Gastrocnemius medialis (tissue), 4 donors: ENCODE measurements at regions not wholly inside any gene's neighbourhood (a gene's known extent, or its start where the extent isn't known, plus 50 kb on each side); places are given as distances from the start of the nearest gene placed in this dataset.
"Not testable (repeated sequence)": the region's sequence is repeated elsewhere in the genome, so short reads cannot be mapped to it uniquely, and the experiment has no call there.

ENCODE experiments used
- ATAC-seq, 2 donors: fragments of 150-250 bp; one replicate each; pipeline ENCODE4 v1.9.1; 2016
- DNase-seq, 2 donors: peaks; one replicate each; pipeline ENCODE4 v3.0.0-alpha.2; 2019
- H3K27ac ChIP-seq, 4 donors: fragments of 200-600 bp; sonication (generic); 1 replicate in 1 of 4; 2 replicates in 3 of 4; pipeline ENCODE4 v1.5.1; 2016 to 2018; ENCODE audit warnings: mild to moderate bottlenecking in 2 of 4, moderate library complexity in 1 of 4
- H3K27me3 ChIP-seq, 3 donors: fragments of 200-600 bp; sonication (generic) in 2 of 3; 1 replicate in 1 of 3; 2 replicates in 2 of 3; pipeline versions ENCODE4 v1.5.1 to v1.6.0; 2016 to 2019; ENCODE audit warnings: mild to moderate bottlenecking in 1 of 3, moderate library complexity in 1 of 3
- H3K36me3 ChIP-seq, 2 donors: fragments of 200-600 bp; sonication (generic) in 1 of 2; one replicate each; pipeline ENCODE4 v1.5.1; 2017 to 2018
- H3K4me1 ChIP-seq, 2 donors: fragments of 200-600 bp; sonication (generic) in 1 of 2; one replicate each; pipeline ENCODE4 v1.5.1; 2016 to 2017; ENCODE audit warnings: mild to moderate bottlenecking in 2 of 2
- H3K4me3 ChIP-seq, 4 donors: fragments of 200-600 bp; sonication (generic) in 3 of 4; 1 replicate in 1 of 4; 2 replicates in 3 of 4; pipeline ENCODE4 v1.5.1; 2016 to 2019; ENCODE audit warnings: mild to moderate bottlenecking in 2 of 4
- H3K9me3 ChIP-seq, 3 donors: fragments of 200-600 bp; sonication (generic) in 2 of 3; 1 replicate in 1 of 3; 2 replicates in 2 of 3; pipeline ENCODE4 v1.5.1; 2016 to 2019
- CTCF ChIP-seq, 5 experiments: fragments of 450-650 bp in 3 of 5; fragments of 200-600 bp in 2 of 5; sonication (generic) in 2 of 5; IDR thresholded peaks in 4 of 5; conservative IDR thresholded peaks in 1 of 5; 1 replicate in 4 of 5; 2 replicates in 1 of 5; pipeline ENCODE4 v1.5.1; 2016 to 2019; ENCODE audit warnings: antibody characterized with exemption in 5 of 5, mild to moderate bottlenecking in 3 of 5, moderate library complexity in 3 of 5
- POLR2A ChIP-seq, 2 donors: fragments of 450-650 bp; IDR thresholded peaks; one replicate each; pipeline ENCODE4 v1.6.1; 2017; ENCODE audit warnings: antibody characterized with exemption in 2 of 2, mild to moderate bottlenecking in 2 of 2, moderate library complexity in 2 of 2
- in situ Hi-C, 4 donors: fragments of 200-750 bp; cut with MboI; loops; one replicate each; pipeline versions ENCODE4 v1.15.0 to v1.8.0; 2017; ENCODE audit warnings: low sequenced_read_pairs in 4 of 4
- intact Hi-C: fragments of 100-400 bp; cut with DNase I; formaldehyde crosslinking; loops from one replicate; pipeline ENCODE4 v1.15.1; 2023; ENCODE audit warnings: low total_unique reads

GRCh38 chr4:160362478-160362877 is 1259.6 kb downstream of the RAPGEF2 start:
- DNase-seq: no peak
- TF ChIP-seq CTCF (IDR thresholded peaks at IDR 0.05 in 4 of 5, conservative IDR thresholded peaks at IDR 0.05 in 1 of 5): no peak
- TF ChIP-seq POLR2A (IDR thresholded peaks at IDR 0.05): no peak
- in situ Hi-C loops: no loop called here
- no peak for ATAC-seq
- H3K9me3 ChIP-seq: no peaks in the 10 kb centered on the region
- no peaks in the 10 kb centered on the region for H3K36me3 ChIP-seq
- no peak overlapping the region for H3K27ac ChIP-seq
- H3K4me3 ChIP-seq: no peak overlapping the region
- intact Hi-C loops: no loop called here
- H3K4me1 ChIP-seq: no peaks in the 10 kb centered on the region
- H3K27me3 ChIP-seq: no peaks in the 10 kb centered on the region

GRCh38 chr4:160364217-160364616 is 1261.3 kb downstream of the RAPGEF2 start:
- Histone ChIP-seq H3K4me3 (no peak overlapping the region), H3K36me3 (no peaks in the 10 kb centered on the region), H3K9me3 (no peaks in the 10 kb centered on the region), H3K27me3 (no peaks in the 10 kb centered on the region), H3K27ac (no peak overlapping the region), H3K4me1 (no peaks in the 10 kb centered on the region)
- TF ChIP-seq POLR2A (IDR thresholded peaks at IDR 0.05) (no peak), CTCF (IDR thresholded peaks at IDR 0.05 in 4 of 5, conservative IDR thresholded peaks at IDR 0.05 in 1 of 5) (no peak)
- in situ Hi-C loops (no loop called here), intact Hi-C loops (no loop called here)
- no peak for DNase-seq
- ATAC-seq: no peak

- in situ Hi-C loops, DNase-seq, H3K4me1 ChIP-seq, H3K27ac ChIP-seq, H3K9me3 ChIP-seq, H3K36me3 ChIP-seq, H3K27me3 ChIP-seq, H3K4me3 ChIP-seq, ATAC-seq, intact Hi-C loops: not testable (repeated sequence)
Observed at GRCh38 chr4:160364665-160365064, 1261.8 kb downstream of the RAPGEF2 start.

GRCh38 chr4:160365383-160365782 is 1262.5 kb downstream of the RAPGEF2 start:
- ATAC-seq, intact Hi-C loops, H3K4me1 ChIP-seq, H3K9me3 ChIP-seq, DNase-seq, in situ Hi-C loops, H3K4me3 ChIP-seq, H3K27me3 ChIP-seq, H3K27ac ChIP-seq, H3K36me3 ChIP-seq: not testable (repeated sequence)

- no peak for TF ChIP-seq CTCF (IDR thresholded peaks at IDR 0.05 in 4 of 5, conservative IDR thresholded peaks at IDR 0.05 in 1 of 5)
- TF ChIP-seq POLR2A (IDR thresholded peaks at IDR 0.05): no peak
- Histone ChIP-seq H3K27ac (no peak overlapping the region), H3K36me3 (no peaks in the 10 kb centered on the region), H3K4me3 (no peak overlapping the region), H3K9me3 (no peaks in the 10 kb centered on the region), H3K4me1 (no peaks in the 10 kb centered on the region), H3K27me3 (no peaks in the 10 kb centered on the region)
- no peak for ATAC-seq
- intact Hi-C loops: no loop called here
- DNase-seq: no peak
- in situ Hi-C loops: no loop called here
Observed at GRCh38 chr4:160370046-160370445, 1267.2 kb downstream of the RAPGEF2 start.

- Histone ChIP-seq H3K4me3 (no peak overlapping the region), H3K9me3 (no peaks in the 10 kb centered on the region), H3K36me3 (no peaks in the 10 kb centered on the region), H3K27me3 (no peaks in the 10 kb centered on the region), H3K4me1 (no peaks in the 10 kb centered on the region), H3K27ac (no peak overlapping the region)
- in situ Hi-C loops: no loop called here
- no peak for TF ChIP-seq POLR2A (IDR thresholded peaks at IDR 0.05)
- no peak for TF ChIP-seq CTCF (IDR thresholded peaks at IDR 0.05 in 4 of 5, conservative IDR thresholded peaks at IDR 0.05 in 1 of 5)
- intact Hi-C loops: no loop called here
- ATAC-seq: no peak
- DNase-seq: no peak
Observed at GRCh38 chr4:160371446-160371845, 1268.6 kb downstream of the RAPGEF2 start.
